Body of pancreas (tissue), 4 donors: ENCODE measurements at regions not wholly inside any gene's neighbourhood (a gene's known extent, or its start where the extent isn't known, plus 50 kb on each side); places are given as distances from the start of the nearest gene placed in this dataset.
A peak's percentile ranks its signal among the peaks of the same experiment; 100 is the strongest.

Source experiments
- ATAC-seq: fragments of 150-250 bp; one replicate; pipeline ENCODE4 v1.9.1; 2016
- DNase-seq, 4 donors: peaks; one replicate each; pipeline ENCODE4 v3.0.0-alpha.2; 2019
- H3K27ac ChIP-seq, 4 donors: fragments of 200-600 bp; sonication (generic); 1 replicate in 3 of 4; 2 replicates in 1 of 4; pipeline versions ENCODE4 v1.5.1 to v1.6.1; 2016 to 2019; ENCODE audit warnings: mild to moderate bottlenecking in 1 of 4, mixed read lengths in 1 of 4, moderate library complexity in 1 of 4
- H3K27me3 ChIP-seq, 2 donors: fragments of 200-600 bp; sonication (generic); one replicate each; pipeline ENCODE4 v1.6.0; 2016; ENCODE audit warnings: mild to moderate bottlenecking in 1 of 2
- H3K36me3 ChIP-seq, 2 donors: fragments of 200-600 bp; sonication (generic); replicated peaks in 1 of 2; 2 replicates each; pipeline ENCODE4 v1.5.1; 2016; ENCODE audit warnings: low read depth in 2 of 2; ENCODE audit not compliant: insufficient read depth in 1 of 2
- H3K4me1 ChIP-seq: fragments of 200-600 bp; sonication (generic); one replicate; pipeline ENCODE4 v1.6.0; 2016
- H3K4me3 ChIP-seq, 2 donors: fragments of 200-600 bp; sonication (generic); 1 replicate in 1 of 2; 2 replicates in 1 of 2; pipeline ENCODE4 v1.5.1; 2016 to 2019
- H3K9me3 ChIP-seq, 3 donors: fragments of 200-600 bp; sonication (generic); 1 replicate in 2 of 3; 2 replicates in 1 of 3; pipeline ENCODE4 v1.5.1; 2016
- POLR2A ChIP-seq, 3 donors: fragments of 450-650 bp; IDR thresholded peaks; one replicate each; pipeline ENCODE4 v1.6.1; 2016; ENCODE audit warnings: antibody characterized with exemption in 3 of 3, mild to moderate bottlenecking in 2 of 3
- WGBS, 2 donors: methylation state at CpG; one replicate each; pipeline ENCODE4 v1.1.5; 2017; 5-methylcytosine and 5-hydroxymethylcytosine counted together
- intact Hi-C: fragments of 100-400 bp; cut with DNase I; formaldehyde crosslinking; loops from one replicate; pipeline ENCODE4 v1.15.1; 2023
- TF ChIP-seq, protein P1 (sequence below), 7 experiments: fragments of 450-650 bp in 4 of 7; fragments of 200-600 bp in 3 of 7; sonication (generic) in 3 of 7; IDR thresholded peaks; one replicate each; pipeline ENCODE4 v1.5.1; 2016 to 2019; ENCODE audit warnings: antibody characterized with exemption in 7 of 7

DNA sequence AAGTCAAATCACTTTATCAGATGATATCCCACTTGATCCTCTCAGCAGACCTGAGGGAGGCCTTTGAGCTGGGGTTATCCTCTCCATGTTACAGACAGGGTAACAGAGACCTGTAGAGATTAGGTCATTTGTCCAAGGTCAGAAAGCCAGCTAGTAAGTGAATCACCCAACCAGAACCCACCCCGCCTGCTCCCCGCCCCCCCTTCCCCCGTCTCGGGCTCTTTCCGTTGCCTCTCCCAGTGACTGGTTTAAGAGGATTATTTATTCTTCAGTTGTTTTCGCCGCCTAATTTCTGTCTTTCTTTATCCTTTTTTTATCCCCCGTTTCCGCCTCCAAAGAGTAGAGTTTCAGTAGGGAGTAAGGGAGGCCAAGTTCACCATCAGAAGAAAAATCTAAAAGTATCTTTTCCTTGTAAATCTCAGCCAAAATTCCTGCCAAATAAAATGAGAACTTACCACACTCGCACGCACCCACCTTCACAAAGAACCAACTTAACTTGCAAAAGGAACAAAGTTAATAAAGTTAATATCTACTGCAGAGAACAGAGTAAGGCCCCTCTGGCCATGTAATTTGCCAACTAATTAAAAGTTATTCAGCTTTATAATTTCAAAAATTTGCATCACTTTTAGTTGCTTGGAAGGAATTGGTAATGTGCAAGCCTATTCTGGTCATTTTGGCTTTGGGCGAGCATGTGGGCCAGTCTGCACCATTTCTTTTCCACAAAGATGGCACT lies 76.8 kb upstream of the TRABD2B start:
- no peaks in the 10 kb centered on the region for H3K4me1 ChIP-seq
- ATAC-seq, result peak; percentile 33
- no peaks in the 10 kb centered on the region for H3K9me3 ChIP-seq
- intact Hi-C loops, result no loop called here
- WGBS, 2 donors, result 58 to 67% methylated on average over 12 of the region's 12 CpGs
- DNase-seq, result no peak
- no peaks in the 10 kb centered on the region for H3K36me3 ChIP-seq
- no peak overlapping the region for H3K4me3 ChIP-seq
- TF ChIP-seq POLR2A (IDR thresholded peaks at IDR 0.05), result no peak
- TF ChIP-seq, protein P1, sequence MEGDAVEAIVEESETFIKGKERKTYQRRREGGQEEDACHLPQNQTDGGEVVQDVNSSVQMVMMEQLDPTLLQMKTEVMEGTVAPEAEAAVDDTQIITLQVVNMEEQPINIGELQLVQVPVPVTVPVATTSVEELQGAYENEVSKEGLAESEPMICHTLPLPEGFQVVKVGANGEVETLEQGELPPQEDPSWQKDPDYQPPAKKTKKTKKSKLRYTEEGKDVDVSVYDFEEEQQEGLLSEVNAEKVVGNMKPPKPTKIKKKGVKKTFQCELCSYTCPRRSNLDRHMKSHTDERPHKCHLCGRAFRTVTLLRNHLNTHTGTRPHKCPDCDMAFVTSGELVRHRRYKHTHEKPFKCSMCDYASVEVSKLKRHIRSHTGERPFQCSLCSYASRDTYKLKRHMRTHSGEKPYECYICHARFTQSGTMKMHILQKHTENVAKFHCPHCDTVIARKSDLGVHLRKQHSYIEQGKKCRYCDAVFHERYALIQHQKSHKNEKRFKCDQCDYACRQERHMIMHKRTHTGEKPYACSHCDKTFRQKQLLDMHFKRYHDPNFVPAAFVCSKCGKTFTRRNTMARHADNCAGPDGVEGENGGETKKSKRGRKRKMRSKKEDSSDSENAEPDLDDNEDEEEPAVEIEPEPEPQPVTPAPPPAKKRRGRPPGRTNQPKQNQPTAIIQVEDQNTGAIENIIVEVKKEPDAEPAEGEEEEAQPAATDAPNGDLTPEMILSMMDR (IDR thresholded peaks at IDR 0.05), result no peak
- peak overlapping the region in 2 of 4 donors; percentile 12 to 42 for H3K27ac ChIP-seq
- no peaks in the 10 kb centered on the region for H3K27me3 ChIP-seq

DNA sequence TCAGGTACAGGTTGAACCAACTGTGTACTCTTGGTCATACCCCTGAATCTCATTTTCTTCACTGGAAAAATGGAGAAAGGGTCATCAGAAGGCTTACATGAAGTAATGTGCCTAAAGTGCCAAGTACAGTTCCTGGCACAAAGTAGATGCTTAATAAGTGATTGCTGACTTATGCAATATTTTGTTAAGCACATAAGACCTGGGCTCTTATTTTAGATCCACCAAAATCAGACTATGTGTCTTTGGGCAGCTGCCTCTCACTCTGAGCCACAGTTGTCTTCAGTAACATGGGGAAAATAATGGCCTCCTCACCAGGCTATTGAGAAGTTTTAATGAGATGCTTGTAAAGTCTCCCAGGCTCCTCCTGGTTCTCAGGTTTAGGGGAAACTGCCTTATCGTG lies 74.3 kb upstream of the TRABD2B start:
- Histone ChIP-seq H3K4me3 (no peak overlapping the region), H3K4me1 (peaks cover 7% of the 10 kb centered on the region), H3K36me3 (no peaks in the 10 kb centered on the region), H3K27me3 (no peaks in the 10 kb centered on the region), H3K27ac (no peak overlapping the region), H3K9me3 (no peaks in the 10 kb centered on the region)
- WGBS, 2 donors, result 86 to 90% methylated on average over 1 of the region's 1 CpG
- intact Hi-C loops, result no loop called here
- ATAC-seq (no peak), DNase-seq (no peak)
- TF ChIP-seq, protein P1 (IDR thresholded peaks at IDR 0.05), result no peak
- no peak for TF ChIP-seq POLR2A (IDR thresholded peaks at IDR 0.05)

DNA sequence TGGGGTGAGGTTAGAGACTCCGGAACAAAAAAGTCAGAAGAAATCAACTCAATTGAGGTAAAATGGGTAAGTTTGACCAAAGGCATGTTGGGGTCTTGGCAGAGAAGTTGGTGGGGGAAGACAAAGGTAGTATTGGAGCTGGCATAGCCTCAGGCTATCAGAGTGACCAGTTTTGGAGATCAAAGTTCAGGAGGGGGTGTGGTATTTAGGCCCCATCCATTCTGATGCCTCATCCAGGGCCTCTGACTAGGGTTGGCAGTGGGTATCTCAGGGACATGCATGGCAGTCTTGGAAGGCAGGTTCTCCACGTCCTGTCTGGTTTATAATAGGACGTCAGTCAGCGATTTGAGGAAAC lies 73.2 kb upstream of the TRABD2B start:
- WGBS, 2 donors, result 75 to 78% methylated on average over 4 of the region's 4 CpGs

DNA sequence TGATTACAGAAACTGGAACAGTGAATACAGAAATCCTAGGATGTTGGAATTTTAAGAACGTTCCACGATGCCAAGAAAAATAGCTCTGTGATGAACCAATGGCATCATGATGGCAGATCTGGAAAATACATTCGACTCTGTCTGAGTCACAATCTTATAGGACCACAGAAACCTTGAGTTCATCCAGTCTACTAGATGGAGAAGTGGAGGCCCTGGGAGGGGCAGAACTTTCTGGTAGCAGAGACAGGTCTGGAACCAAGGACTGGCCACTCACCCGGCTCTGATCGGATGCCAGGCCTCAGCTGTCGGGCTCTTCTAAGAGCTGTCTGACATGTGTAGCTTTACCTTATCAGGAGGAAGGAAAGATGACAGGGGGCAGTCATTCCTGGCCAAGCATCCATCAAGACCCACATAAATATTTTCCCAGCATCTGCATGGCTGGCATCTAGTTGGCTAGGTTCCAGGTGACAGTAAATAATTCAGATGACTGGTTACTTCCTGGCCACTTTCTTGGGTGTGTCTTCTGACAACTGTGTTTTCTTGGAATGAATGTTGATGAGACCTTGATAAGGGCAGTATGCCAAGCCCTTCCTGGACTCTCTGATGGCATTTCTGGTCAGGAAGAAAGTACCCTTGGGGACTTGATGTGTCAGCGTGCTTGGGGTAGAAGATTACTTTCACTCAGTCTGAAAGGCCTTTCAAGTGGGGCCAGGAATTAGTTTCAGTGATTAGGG lies 72.6 kb upstream of the TRABD2B start:
- ATAC-seq (no peak), DNase-seq (no peak)
- H3K27ac ChIP-seq, result no peak overlapping the region
- no peak overlapping the region for H3K4me3 ChIP-seq
- TF ChIP-seq, protein P1 (IDR thresholded peaks at IDR 0.05), result no peak
- TF ChIP-seq POLR2A (IDR thresholded peaks at IDR 0.05), result no peak
- WGBS, 2 donors, result 80 to 86% methylated on average over 7 of the region's 7 CpGs
- H3K27me3 ChIP-seq, result no peaks in the 10 kb centered on the region
- intact Hi-C loops, result no loop called here
- H3K36me3 ChIP-seq, result no peaks in the 10 kb centered on the region
- peaks cover 14% of the 10 kb centered on the region for H3K4me1 ChIP-seq
- H3K9me3 ChIP-seq, result no peaks in the 10 kb centered on the region

More for the DNA sequence above, 73.2 kb upstream of the TRABD2B start:
- intact Hi-C loops, result no loop called here
- Histone ChIP-seq H3K4me1 (peaks cover 14% of the 10 kb centered on the region), H3K36me3 (no peaks in the 10 kb centered on the region), H3K9me3 (no peaks in the 10 kb centered on the region), H3K27me3 (no peaks in the 10 kb centered on the region), H3K27ac (no peak overlapping the region), H3K4me3 (no peak overlapping the region)
- TF ChIP-seq POLR2A (IDR thresholded peaks at IDR 0.05), result no peak
- TF ChIP-seq, protein P1 (IDR thresholded peaks at IDR 0.05), result no peak
- DNase-seq, result no peak
- no peak for ATAC-seq
